CD4-positive, alpha-beta memory T cell (primary cell): ENCODE measurements at regions not wholly inside any gene's neighbourhood (a gene's known extent, or its start where the extent isn't known, plus 50 kb on each side); places are given as distances from the start of the nearest gene placed in this dataset.

Experiments
- CTCF ChIA-PET: fragments of 350-600 bp; sonication (Branson Sonifier 250); formaldehyde crosslinking; loops from one replicate; lab custom pipeline; 2021; ENCODE audit warnings: inconsistent platforms; ENCODE audit not compliant: partially characterized antibody; lab: Charles Lee
- POLR2A ChIA-PET: fragments of 350-600 bp; sonication (Branson Sonifier 250); formaldehyde crosslinking; loops from one replicate; lab custom pipeline; 2021; ENCODE audit not compliant: partially characterized antibody; lab: Charles Lee
- DNase-seq, 5 donors: peaks; one replicate each; pipeline versions ENCODE4 v3.0.0 to v3.0.0-alpha.2; 2020 to 2022; ENCODE audit warnings: mixed read lengths in 1 of 5
- H3K27ac ChIP-seq: one replicate; pipeline ENCODE4 v1.7.0; 2013; ENCODE audit warnings: low read depth, low read length
- H3K27me3 ChIP-seq: 2 replicates; pipeline ENCODE4 v1.7.0; 2013; ENCODE audit warnings: mild to moderate bottlenecking, low read length, moderate library complexity; ENCODE audit not compliant: insufficient read depth
- H3K36me3 ChIP-seq: 2 replicates; pipeline ENCODE4 v1.7.0; 2013; ENCODE audit warnings: mild to moderate bottlenecking, low read length, moderate library complexity; ENCODE audit not compliant: insufficient read depth
- H3K4me1 ChIP-seq: 2 replicates; pipeline ENCODE4 v1.7.0; 2013; ENCODE audit warnings: mild to moderate bottlenecking, low read length, moderate library complexity; ENCODE audit not compliant: insufficient read depth
- H3K4me3 ChIP-seq, 2 donors: one replicate each; pipeline ENCODE4 v1.7.0; 2013; ENCODE audit warnings: low read length in 2 of 2, mild to moderate bottlenecking in 1 of 2
- H3K9me3 ChIP-seq, 2 donors: one replicate each; pipeline ENCODE4 v1.7.0; 2013; ENCODE audit warnings: low read length in 2 of 2, control low read depth in 1 of 2; ENCODE audit not compliant: control insufficient read depth in 1 of 2
- H3K27ac Mint-ChIP-seq, 7 donors: one replicate each; pipeline ENCODE4 v1.8.0; 2020 to 2021; ENCODE audit warnings: mixed read lengths in 7 of 7, mild to moderate bottlenecking in 6 of 7, inconsistent platforms in 3 of 7, moderate library complexity in 3 of 7
- H3K27me3 Mint-ChIP-seq, 2 donors: one replicate each; pipeline ENCODE4 v1.8.0; 2020 to 2021; ENCODE audit warnings: mixed read lengths in 2 of 2
- H3K36me3 Mint-ChIP-seq, 2 donors: one replicate each; pipeline ENCODE4 v1.8.0; 2020 to 2021; ENCODE audit warnings: mixed read lengths in 2 of 2, inconsistent platforms in 1 of 2, mild to moderate bottlenecking in 1 of 2
- H3K4me1 Mint-ChIP-seq, 4 donors: one replicate each; pipeline ENCODE4 v1.8.0; 2020 to 2021; ENCODE audit warnings: mixed read lengths in 4 of 4, mild to moderate bottlenecking in 1 of 4
- H3K4me3 Mint-ChIP-seq, 8 donors: one replicate each; pipeline ENCODE4 v1.8.0; 2020 to 2021; ENCODE audit warnings: mixed read lengths in 8 of 8, mild to moderate bottlenecking in 7 of 8, moderate library complexity in 6 of 8, inconsistent platforms in 3 of 8
- H3K9me3 Mint-ChIP-seq, 8 donors: one replicate each; pipeline ENCODE4 v1.8.0; 2020 to 2021; ENCODE audit warnings: mixed read lengths in 8 of 8, mild to moderate bottlenecking in 5 of 8, inconsistent platforms in 3 of 8, moderate library complexity in 1 of 8
- intact Hi-C: fragments of 100-400 bp; cut with micrococcal nuclease; formaldehyde crosslinking; loops from one replicate; pipeline ENCODE4 v1.15.1; 2023

- intact Hi-C loops = no loop called here
- H3K4me1 Mint-ChIP-seq = no peaks in the 10 kb centered on the region
- Histone ChIP-seq H3K9me3 (no peaks in the 10 kb centered on the region), H3K4me1 (no peaks in the 10 kb centered on the region), H3K36me3 (no peaks in the 10 kb centered on the region), H3K4me3 (no peak overlapping the region), H3K27ac (no peak overlapping the region), H3K27me3 (no peaks in the 10 kb centered on the region)
- no peaks in the 10 kb centered on the region for H3K27me3 Mint-ChIP-seq
- no peaks in the 10 kb centered on the region for H3K36me3 Mint-ChIP-seq
- H3K27ac Mint-ChIP-seq = no peak overlapping the region
- ChIA-PET CTCF (no interaction called here), POLR2A (no interaction called here)
- peaks cover 0 to 5% (median under 1%) of the 10 kb centered on the region in 8 donors for H3K9me3 Mint-ChIP-seq
- DNase-seq = no peak
- H3K4me3 Mint-ChIP-seq = no peak overlapping the region
Observed at GRCh38 chrX:34406580-34406979, 250.5 kb downstream of the TMEM47 start.

GRCh38 chrX:34404386-34405070 lies 252.6 kb downstream of the TMEM47 start:
- Histone ChIP-seq H3K4me3 (no peak overlapping the region), H3K36me3 (no peaks in the 10 kb centered on the region), H3K9me3 (no peaks in the 10 kb centered on the region), H3K27me3 (no peaks in the 10 kb centered on the region), H3K4me1 (no peaks in the 10 kb centered on the region), H3K27ac (no peak overlapping the region)
- H3K27ac Mint-ChIP-seq = no peak overlapping the region
- peaks cover 0 to 3% (median 0%) of the 10 kb centered on the region in 8 donors for H3K9me3 Mint-ChIP-seq
- DNase-seq = no peak
- intact Hi-C loops = no loop called here
- ChIA-PET CTCF (no interaction called here), POLR2A (no interaction called here)
- no peaks in the 10 kb centered on the region for H3K36me3 Mint-ChIP-seq
- no peaks in the 10 kb centered on the region for H3K4me1 Mint-ChIP-seq
- no peak overlapping the region for H3K4me3 Mint-ChIP-seq
- H3K27me3 Mint-ChIP-seq = no peaks in the 10 kb centered on the region

DNA sequence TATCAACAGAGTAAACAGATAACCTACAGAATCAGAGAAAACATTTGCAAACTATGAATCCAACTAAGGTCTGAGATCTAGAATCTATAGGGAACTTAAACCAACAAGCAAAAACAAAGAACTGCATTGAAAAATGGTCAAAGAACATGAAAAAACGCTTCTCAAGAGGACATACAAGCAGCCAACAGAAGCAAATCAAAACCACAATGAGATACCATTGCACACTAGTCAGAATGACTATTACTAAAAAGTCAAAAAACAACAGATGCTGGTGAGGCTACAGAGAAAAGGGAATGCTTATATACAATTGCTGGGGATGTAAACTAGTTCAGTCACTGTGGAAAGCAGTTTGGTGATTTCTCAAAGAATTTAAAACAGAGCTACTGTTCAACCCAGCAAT lies 255.7 kb downstream of the TMEM47 start:
- peaks cover 0 to 3% (median under 1%) of the 10 kb centered on the region in 8 donors for H3K9me3 Mint-ChIP-seq
- Histone ChIP-seq H3K9me3 (no peaks in the 10 kb centered on the region), H3K27ac (no peak overlapping the region), H3K36me3 (no peaks in the 10 kb centered on the region), H3K4me3 (no peak overlapping the region), H3K27me3 (no peaks in the 10 kb centered on the region), H3K4me1 (no peaks in the 10 kb centered on the region)
- ChIA-PET CTCF (no interaction called here), POLR2A (no interaction called here)
- H3K36me3 Mint-ChIP-seq = no peaks in the 10 kb centered on the region
- no peak overlapping the region for H3K4me3 Mint-ChIP-seq
- H3K27me3 Mint-ChIP-seq = no peaks in the 10 kb centered on the region
- no peak for DNase-seq
- no peaks in the 10 kb centered on the region for H3K4me1 Mint-ChIP-seq
- H3K27ac Mint-ChIP-seq = peak overlapping the region in 1 of 7 donors; percentile 15
- intact Hi-C loops = no loop called here

GRCh38 chrX:34382416-34382815 lies 250.3 kb upstream of the FAM47A start:
- H3K27me3 Mint-ChIP-seq = no peaks in the 10 kb centered on the region
- no peak for DNase-seq
- Histone ChIP-seq H3K27me3 (no peaks in the 10 kb centered on the region), H3K36me3 (no peaks in the 10 kb centered on the region), H3K4me3 (no peak overlapping the region), H3K27ac (no peak overlapping the region), H3K9me3 (no peaks in the 10 kb centered on the region), H3K4me1 (no peaks in the 10 kb centered on the region)
- H3K9me3 Mint-ChIP-seq = peaks cover 0 to 6% (median 0%) of the 10 kb centered on the region in 8 donors
- H3K27ac Mint-ChIP-seq = no peak overlapping the region
- intact Hi-C loops = no loop called here
- no peaks in the 10 kb centered on the region for H3K36me3 Mint-ChIP-seq
- no peak overlapping the region for H3K4me3 Mint-ChIP-seq
- ChIA-PET CTCF (no interaction called here), POLR2A (no interaction called here)
- no peaks in the 10 kb centered on the region for H3K4me1 Mint-ChIP-seq

DNA sequence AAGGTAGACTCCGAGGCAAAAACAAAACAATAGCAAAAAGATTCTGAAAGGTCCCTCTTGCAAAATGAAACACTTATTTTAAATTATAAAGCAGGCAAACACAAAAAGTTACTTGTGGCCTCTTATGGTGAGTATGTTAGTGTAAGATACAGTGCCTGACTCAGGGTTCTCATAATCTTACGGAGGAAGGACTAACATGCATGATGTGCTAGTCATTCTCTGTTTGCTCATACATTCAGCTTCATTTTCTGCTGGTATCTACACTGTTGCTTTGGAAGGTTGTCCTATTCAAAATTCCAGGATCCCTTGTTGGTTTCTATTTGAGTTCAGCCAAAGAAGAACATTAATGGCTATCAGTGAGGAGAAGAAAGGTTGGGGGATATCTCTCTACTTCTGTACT lies 249.1 kb upstream of the FAM47A start:
- H3K36me3 ChIP-seq = no peaks in the 10 kb centered on the region
- H3K4me3 ChIP-seq = no peak overlapping the region
- H3K4me1 Mint-ChIP-seq = no peaks in the 10 kb centered on the region
- no peak for DNase-seq
- no peaks in the 10 kb centered on the region for H3K9me3 ChIP-seq
- H3K9me3 Mint-ChIP-seq = peaks cover 0 to 6% (median 0%) of the 10 kb centered on the region in 8 donors
- intact Hi-C loops = no loop called here
- H3K27ac Mint-ChIP-seq = no peak overlapping the region
- H3K27me3 ChIP-seq = no peaks in the 10 kb centered on the region
- H3K4me1 ChIP-seq = no peaks in the 10 kb centered on the region
- no peaks in the 10 kb centered on the region for H3K27me3 Mint-ChIP-seq
- no peak overlapping the region for H3K4me3 Mint-ChIP-seq
- H3K36me3 Mint-ChIP-seq = no peaks in the 10 kb centered on the region
- CTCF ChIA-PET = no interaction called here
- H3K27ac ChIP-seq = no peak overlapping the region
- POLR2A ChIA-PET = no interaction called here

- no peak overlapping the region for H3K27ac ChIP-seq
- no peaks in the 10 kb centered on the region for H3K36me3 ChIP-seq
- no peak overlapping the region for H3K27ac Mint-ChIP-seq
- no peak overlapping the region for H3K4me3 Mint-ChIP-seq
- DNase-seq = no peak
- CTCF ChIA-PET = no interaction called here
- no peaks in the 10 kb centered on the region for H3K27me3 Mint-ChIP-seq
- no peak overlapping the region for H3K4me3 ChIP-seq
- intact Hi-C loops = no loop called here
- no peaks in the 10 kb centered on the region for H3K4me1 ChIP-seq
- POLR2A ChIA-PET = no interaction called here
- no peaks in the 10 kb centered on the region for H3K4me1 Mint-ChIP-seq
- no peaks in the 10 kb centered on the region for H3K9me3 ChIP-seq
- H3K27me3 ChIP-seq = no peaks in the 10 kb centered on the region
- no peaks in the 10 kb centered on the region for H3K36me3 Mint-ChIP-seq
- H3K9me3 Mint-ChIP-seq = peaks cover 0 to 4% (median 0%) of the 10 kb centered on the region in 8 donors
Observed at GRCh38 chrX:34379891-34380290, 247.8 kb upstream of the FAM47A start.

DNA sequence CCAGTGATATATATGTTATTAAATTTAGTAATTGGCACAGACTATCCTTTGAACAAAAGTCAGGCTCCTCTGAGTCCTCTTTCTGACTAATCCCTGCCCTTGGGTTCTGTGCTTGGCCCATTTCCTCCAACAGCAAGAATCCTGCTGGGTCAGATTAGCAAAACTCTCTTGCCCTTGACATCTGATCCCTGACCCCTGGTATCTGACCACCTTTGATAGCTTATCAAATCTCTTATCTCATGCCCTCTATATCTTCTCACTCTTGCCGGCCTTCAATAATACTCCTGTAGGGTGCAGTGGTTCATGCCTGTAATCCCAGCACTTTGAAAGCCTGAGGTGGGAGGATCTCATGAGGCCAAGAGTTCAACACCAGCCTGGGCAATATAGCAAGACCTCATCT lies 245.5 kb upstream of the FAM47A start:
- Histone ChIP-seq H3K4me3 (no peak overlapping the region), H3K27ac (no peak overlapping the region), H3K36me3 (no peaks in the 10 kb centered on the region), H3K9me3 (no peaks in the 10 kb centered on the region), H3K4me1 (no peaks in the 10 kb centered on the region), H3K27me3 (no peaks in the 10 kb centered on the region)
- no peaks in the 10 kb centered on the region for H3K27me3 Mint-ChIP-seq
- DNase-seq = no peak
- peaks cover 0 to 5% (median 1%) of the 10 kb centered on the region in 8 donors for H3K9me3 Mint-ChIP-seq
- no peaks in the 10 kb centered on the region for H3K4me1 Mint-ChIP-seq
- H3K27ac Mint-ChIP-seq = no peak overlapping the region
- CTCF ChIA-PET = no interaction called here
- POLR2A ChIA-PET = no interaction called here
- H3K36me3 Mint-ChIP-seq = no peaks in the 10 kb centered on the region
- intact Hi-C loops = no loop called here
- H3K4me3 Mint-ChIP-seq = no peak overlapping the region
